Hepatocyte (in vitro differentiated cells): ENCODE measurements at regions not wholly inside any gene's neighbourhood (a gene's known extent, or its start where the extent isn't known, plus 50 kb on each side); places are given as distances from the start of the nearest gene placed in this dataset.

Experiments
- EZH2 ChIP-seq: fragments of 200-600 bp; sonication (generic); IDR thresholded peaks from 2 replicates; pipeline ENCODE4 v1.6.1; 2016; ENCODE audit warnings: antibody characterized with exemption, mild to moderate bottlenecking, borderline replicate concordance
- EZH2phosphoT487 ChIP-seq: fragments of 200-600 bp; sonication (generic); IDR thresholded peaks from one replicate; pipeline ENCODE4 v1.6.1; 2018; ENCODE audit warnings: antibody characterized with exemption, mild to moderate bottlenecking, low read depth, moderate library complexity; ENCODE audit not compliant: unreplicated experiment, severe bottlenecking
- TF ChIP-seq, protein P1 (sequence below): fragments of 200-600 bp; sonication (generic); IDR thresholded peaks from 2 replicates; pipeline ENCODE4 v1.5.1; 2016; ENCODE audit warnings: antibody characterized with exemption, mild to moderate bottlenecking; ENCODE audit not compliant: poor library complexity

DNA sequence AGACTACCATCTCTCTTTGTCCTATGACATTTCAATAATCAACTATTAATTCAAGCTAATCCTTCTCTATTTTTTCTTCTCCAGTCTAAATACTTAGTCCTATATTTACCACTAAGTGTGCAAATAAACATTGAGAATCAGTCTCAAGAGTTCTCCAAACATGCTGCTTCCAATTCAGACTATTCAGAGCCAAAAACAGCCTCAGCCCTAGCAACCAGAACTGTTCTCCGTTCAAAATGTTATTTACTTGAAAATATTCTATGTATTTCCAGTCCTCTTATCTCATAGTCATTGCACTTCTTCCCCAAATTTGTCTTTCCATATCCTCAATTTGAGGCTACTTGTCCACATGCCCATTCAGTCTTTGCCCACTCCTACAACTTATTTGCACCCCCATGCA is 805.5 kb downstream of the IGSF11 start:
- TF ChIP-seq, protein P1, sequence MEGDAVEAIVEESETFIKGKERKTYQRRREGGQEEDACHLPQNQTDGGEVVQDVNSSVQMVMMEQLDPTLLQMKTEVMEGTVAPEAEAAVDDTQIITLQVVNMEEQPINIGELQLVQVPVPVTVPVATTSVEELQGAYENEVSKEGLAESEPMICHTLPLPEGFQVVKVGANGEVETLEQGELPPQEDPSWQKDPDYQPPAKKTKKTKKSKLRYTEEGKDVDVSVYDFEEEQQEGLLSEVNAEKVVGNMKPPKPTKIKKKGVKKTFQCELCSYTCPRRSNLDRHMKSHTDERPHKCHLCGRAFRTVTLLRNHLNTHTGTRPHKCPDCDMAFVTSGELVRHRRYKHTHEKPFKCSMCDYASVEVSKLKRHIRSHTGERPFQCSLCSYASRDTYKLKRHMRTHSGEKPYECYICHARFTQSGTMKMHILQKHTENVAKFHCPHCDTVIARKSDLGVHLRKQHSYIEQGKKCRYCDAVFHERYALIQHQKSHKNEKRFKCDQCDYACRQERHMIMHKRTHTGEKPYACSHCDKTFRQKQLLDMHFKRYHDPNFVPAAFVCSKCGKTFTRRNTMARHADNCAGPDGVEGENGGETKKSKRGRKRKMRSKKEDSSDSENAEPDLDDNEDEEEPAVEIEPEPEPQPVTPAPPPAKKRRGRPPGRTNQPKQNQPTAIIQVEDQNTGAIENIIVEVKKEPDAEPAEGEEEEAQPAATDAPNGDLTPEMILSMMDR, result no peak
- no peak for TF ChIP-seq EZH2
- TF ChIP-seq EZH2phosphoT487, result no peak
